HEK293 (cell line): ENCODE measurements at regions not wholly inside any gene's neighbourhood (a gene's known extent, or its start where the extent isn't known, plus 50 kb on each side); places are given as distances from the start of the nearest gene placed in this dataset.
A peak's percentile ranks its signal among the peaks of the same experiment; 100 is the strongest.

Experiments used
- CTCF ChIA-PET: fragments of 350-600 bp; formaldehyde crosslinking; extraction: SDS; loops from one replicate; lab custom pipeline; 2021; ENCODE audit warnings: antibody characterized with exemption; lab: Yijun Ruan, JAX
- POLR2A ChIA-PET: fragments of 300-600 bp; formaldehyde crosslinking; extraction: SDS; loops from one replicate; lab custom pipeline; 2020; ENCODE audit warnings: antibody characterized with exemption, inconsistent platforms; lab: Yijun Ruan, JAX
- H3K27ac ChIP-seq: fragments of 200-500 bp; sonication (Bioruptor generic); 2 replicates; pipeline ENCODE4 v1.5.1; 2014; ENCODE audit warnings: low read depth, low read length, control low read depth, inconsistent platforms; ENCODE audit errors: extremely low read depth
- H3K36me3 ChIP-seq, 2 experiments: fragments of 200-500 bp in 1 of 2; sonication (Bioruptor generic) in 1 of 2; 1 replicate in 1 of 2; 2 replicates in 1 of 2; pipeline ENCODE4 v1.5.1; 2014 to 2017; ENCODE audit warnings: inconsistent platforms in 2 of 2, low read length in 2 of 2; ENCODE audit not compliant: control insufficient read depth in 2 of 2, insufficient read depth in 1 of 2
- H3K4me1 ChIP-seq: fragments of 200-500 bp; sonication (Bioruptor generic); 2 replicates; pipeline ENCODE4 v1.5.1; 2014; ENCODE audit warnings: mild to moderate bottlenecking, low read length, inconsistent platforms; ENCODE audit not compliant: control insufficient read depth, insufficient read depth
- H3K4me3 ChIP-seq: 2 replicates; pipeline ENCODE4 v1.5.1; 2011; ENCODE audit warnings: low read depth, mild to moderate bottlenecking, control low read depth, low read length, moderate library complexity
- H3K9me3 ChIP-seq: fragments of 200-500 bp; sonication (Bioruptor generic); 2 replicates; pipeline ENCODE4 v1.5.1; 2014; ENCODE audit warnings: low read depth, low read length, inconsistent platforms; ENCODE audit not compliant: control insufficient read depth, insufficient read depth
- GFI1B ChIP-seq: fragments of 450-650 bp; formaldehyde crosslinking; IDR thresholded peaks from 2 replicates; pipeline ENCODE4 v1.5.1; 2016; ENCODE audit warnings: missing biosample characterization, missing genetic modification characterization
- ZNF19 ChIP-seq: fragments of 450-650 bp; formaldehyde crosslinking; IDR thresholded peaks from 2 replicates; pipeline ENCODE4; 2016; ENCODE audit warnings: missing biosample characterization, missing genetic modification characterization, low read depth
- ZNF23 ChIP-seq: fragments of 450-650 bp; formaldehyde crosslinking; IDR thresholded peaks from 2 replicates; pipeline ENCODE4 v1.5.1; 2016; ENCODE audit warnings: missing biosample characterization, missing genetic modification characterization, borderline replicate concordance
- ZNF514 ChIP-seq: fragments of 450-650 bp; formaldehyde crosslinking; IDR thresholded peaks from 2 replicates; pipeline ENCODE4 v1.5.1; 2016; ENCODE audit warnings: missing biosample characterization, missing genetic modification characterization
- ZNF530 ChIP-seq: fragments of 450-650 bp; formaldehyde crosslinking; IDR thresholded peaks from 2 replicates; pipeline ENCODE4 v1.5.1; 2016; ENCODE audit warnings: low read depth, missing biosample characterization, missing genetic modification characterization
- ZNF707 ChIP-seq: fragments of 450-650 bp; formaldehyde crosslinking; IDR thresholded peaks from 2 replicates; pipeline ENCODE4 v1.5.1; 2016; ENCODE audit warnings: missing biosample characterization, missing genetic modification characterization
- ZNF747 ChIP-seq: fragments of 450-650 bp; formaldehyde crosslinking; IDR thresholded peaks from 2 replicates; pipeline ENCODE4 v1.5.1; 2016; ENCODE audit warnings: missing biosample characterization, missing genetic modification characterization
- ZNF768 ChIP-seq: fragments of 450-650 bp; formaldehyde crosslinking; IDR thresholded peaks from 2 replicates; pipeline ENCODE4 v1.5.1; 2018; ENCODE audit warnings: missing biosample characterization, mild to moderate bottlenecking, missing genetic modification characterization
- ZNF776 ChIP-seq: fragments of 450-650 bp; formaldehyde crosslinking; IDR thresholded peaks from 2 replicates; pipeline ENCODE4 v1.5.0; 2017; ENCODE audit warnings: missing biosample characterization, missing genetic modification characterization, borderline replicate concordance
- ZNF785 ChIP-seq: fragments of 450-650 bp; formaldehyde crosslinking; IDR thresholded peaks from 2 replicates; pipeline ENCODE4 v1.5.1; 2016; ENCODE audit warnings: missing biosample characterization, missing genetic modification characterization
- TF ChIP-seq, protein P1 (sequence below): fragments of 450-650 bp; formaldehyde crosslinking; IDR thresholded peaks from 2 replicates; pipeline ENCODE4 v1.5.1; 2016; ENCODE audit warnings: missing biosample characterization, missing genetic modification characterization, low read depth
- TF ChIP-seq, protein P2 (sequence below): fragments of 450-650 bp; formaldehyde crosslinking; IDR thresholded peaks from 2 replicates; pipeline ENCODE4 v1.5.1; 2016; ENCODE audit warnings: missing biosample characterization, missing genetic modification characterization
- TF ChIP-seq, protein P3 (sequence below): fragments of 450-650 bp; formaldehyde crosslinking; IDR thresholded peaks from 2 replicates; pipeline ENCODE4 v1.5.1; 2016; ENCODE audit warnings: missing biosample characterization, missing genetic modification characterization
- TF ChIP-seq, protein P4 (sequence below): fragments of 450-650 bp; formaldehyde crosslinking; IDR thresholded peaks from 2 replicates; pipeline ENCODE4 v1.5.1; 2016; ENCODE audit warnings: missing biosample characterization, missing genetic modification characterization
- TF ChIP-seq, protein P5 (sequence below): fragments of 450-650 bp; formaldehyde crosslinking; IDR thresholded peaks from 2 replicates; pipeline ENCODE4 v1.5.1; 2016; ENCODE audit warnings: missing biosample characterization, missing genetic modification characterization
- TF ChIP-seq, protein P6 (sequence below): fragments of 450-650 bp; formaldehyde crosslinking; IDR thresholded peaks from 2 replicates; pipeline ENCODE4 v1.5.1; 2016; ENCODE audit warnings: missing biosample characterization, missing genetic modification characterization, borderline replicate concordance

DNA sequence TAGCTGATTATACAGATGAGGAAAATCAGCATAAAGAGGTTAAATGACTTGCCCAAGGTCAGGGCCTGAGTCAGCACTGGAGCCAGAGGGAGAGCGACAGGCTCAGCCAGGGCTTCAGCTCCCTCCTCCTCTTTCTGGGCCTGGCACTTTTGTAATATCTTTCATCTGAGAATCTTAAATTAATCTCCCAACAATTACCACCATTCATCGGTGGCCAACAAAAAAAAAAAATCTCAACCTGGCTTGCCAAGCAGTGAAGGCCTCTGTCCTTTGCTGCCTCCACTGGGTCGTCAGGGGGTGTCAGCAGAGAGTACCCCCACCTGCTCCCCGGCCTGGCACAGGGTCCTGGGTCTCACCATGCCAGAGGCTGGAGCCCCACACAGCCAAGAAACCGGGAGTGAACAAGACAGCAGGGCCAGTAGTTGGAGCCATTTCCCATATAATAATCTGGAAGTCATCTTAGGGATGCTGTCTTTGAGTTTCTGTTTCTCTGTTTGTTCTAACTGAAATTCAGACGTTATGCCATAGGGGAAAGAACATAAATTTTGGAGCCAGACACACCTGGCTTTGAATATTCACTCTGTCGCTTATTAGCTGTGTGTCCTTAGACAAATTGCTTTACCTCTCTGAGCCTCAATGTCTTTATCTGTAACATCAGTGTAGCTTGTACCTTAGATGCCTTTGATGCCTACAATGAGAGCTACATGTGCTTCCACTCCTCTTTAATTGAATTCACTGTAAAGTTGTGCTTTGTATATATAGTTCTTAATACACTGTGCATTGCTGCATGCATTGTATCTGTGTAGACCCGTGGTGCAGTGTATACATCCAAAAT, 299.9 kb upstream of the MSX2 start:
- CTCF ChIA-PET: interaction anchor here (0.8 to 6.4 kb wide), 3 partner anchors 125 to 369 kb away, joined by 3 to 58 read pairs (median 3); no protein-coding TSS in a partner anchor
- peak overlapping the region; percentile 50; the same call in 1 of the 2 replicates for H3K27ac ChIP-seq
- no peaks in the 10 kb centered on the region for H3K9me3 ChIP-seq
- no peaks in the 10 kb centered on the region for H3K36me3 ChIP-seq
- no peak overlapping the region for H3K4me3 ChIP-seq
- POLR2A ChIA-PET: interaction anchor here (0.6 kb wide), 1 partner anchor 300 kb away, joined by 7 read pairs; the partner anchor contains the start of gene MSX2
- peaks cover 11% of the 10 kb centered on the region for H3K4me1 ChIP-seq
- TF ChIP-seq ZNF707 (tag by site-specific recombination) (no peak), ZNF768 (tag by site-specific recombination) (peak; percentile 86; the same call in 1 of the 2 replicates), ZNF530 (tag by site-specific recombination) (no peak), ZNF747 (tag by site-specific recombination) (no peak), ZNF514 (tag by site-specific recombination) (no peak), ZNF23 (no peak), GFI1B (no peak), ZNF19 (tag by site-specific recombination) (no peak), ZNF776 (no peak), ZNF785 (tag by site-specific recombination) (no peak)
- TF ChIP-seq, protein P1, sequence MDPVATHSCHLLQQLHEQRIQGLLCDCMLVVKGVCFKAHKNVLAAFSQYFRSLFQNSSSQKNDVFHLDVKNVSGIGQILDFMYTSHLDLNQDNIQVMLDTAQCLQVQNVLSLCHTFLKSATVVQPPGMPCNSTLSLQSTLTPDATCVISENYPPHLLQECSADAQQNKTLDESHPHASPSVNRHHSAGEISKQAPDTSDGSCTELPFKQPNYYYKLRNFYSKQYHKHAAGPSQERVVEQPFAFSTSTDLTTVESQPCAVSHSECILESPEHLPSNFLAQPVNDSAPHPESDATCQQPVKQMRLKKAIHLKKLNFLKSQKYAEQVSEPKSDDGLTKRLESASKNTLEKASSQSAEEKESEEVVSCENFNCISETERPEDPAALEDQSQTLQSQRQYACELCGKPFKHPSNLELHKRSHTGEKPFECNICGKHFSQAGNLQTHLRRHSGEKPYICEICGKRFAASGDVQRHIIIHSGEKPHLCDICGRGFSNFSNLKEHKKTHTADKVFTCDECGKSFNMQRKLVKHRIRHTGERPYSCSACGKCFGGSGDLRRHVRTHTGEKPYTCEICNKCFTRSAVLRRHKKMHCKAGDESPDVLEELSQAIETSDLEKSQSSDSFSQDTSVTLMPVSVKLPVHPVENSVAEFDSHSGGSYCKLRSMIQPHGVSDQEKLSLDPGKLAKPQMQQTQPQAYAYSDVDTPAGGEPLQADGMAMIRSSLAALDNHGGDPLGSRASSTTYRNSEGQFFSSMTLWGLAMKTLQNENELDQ (tag by site-specific recombination): no peak
- TF ChIP-seq, protein P2, sequence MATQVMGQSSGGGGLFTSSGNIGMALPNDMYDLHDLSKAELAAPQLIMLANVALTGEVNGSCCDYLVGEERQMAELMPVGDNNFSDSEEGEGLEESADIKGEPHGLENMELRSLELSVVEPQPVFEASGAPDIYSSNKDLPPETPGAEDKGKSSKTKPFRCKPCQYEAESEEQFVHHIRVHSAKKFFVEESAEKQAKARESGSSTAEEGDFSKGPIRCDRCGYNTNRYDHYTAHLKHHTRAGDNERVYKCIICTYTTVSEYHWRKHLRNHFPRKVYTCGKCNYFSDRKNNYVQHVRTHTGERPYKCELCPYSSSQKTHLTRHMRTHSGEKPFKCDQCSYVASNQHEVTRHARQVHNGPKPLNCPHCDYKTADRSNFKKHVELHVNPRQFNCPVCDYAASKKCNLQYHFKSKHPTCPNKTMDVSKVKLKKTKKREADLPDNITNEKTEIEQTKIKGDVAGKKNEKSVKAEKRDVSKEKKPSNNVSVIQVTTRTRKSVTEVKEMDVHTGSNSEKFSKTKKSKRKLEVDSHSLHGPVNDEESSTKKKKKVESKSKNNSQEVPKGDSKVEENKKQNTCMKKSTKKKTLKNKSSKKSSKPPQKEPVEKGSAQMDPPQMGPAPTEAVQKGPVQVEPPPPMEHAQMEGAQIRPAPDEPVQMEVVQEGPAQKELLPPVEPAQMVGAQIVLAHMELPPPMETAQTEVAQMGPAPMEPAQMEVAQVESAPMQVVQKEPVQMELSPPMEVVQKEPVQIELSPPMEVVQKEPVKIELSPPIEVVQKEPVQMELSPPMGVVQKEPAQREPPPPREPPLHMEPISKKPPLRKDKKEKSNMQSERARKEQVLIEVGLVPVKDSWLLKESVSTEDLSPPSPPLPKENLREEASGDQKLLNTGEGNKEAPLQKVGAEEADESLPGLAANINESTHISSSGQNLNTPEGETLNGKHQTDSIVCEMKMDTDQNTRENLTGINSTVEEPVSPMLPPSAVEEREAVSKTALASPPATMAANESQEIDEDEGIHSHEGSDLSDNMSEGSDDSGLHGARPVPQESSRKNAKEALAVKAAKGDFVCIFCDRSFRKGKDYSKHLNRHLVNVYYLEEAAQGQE (tag by site-specific recombination): peak; percentile 86
- TF ChIP-seq, protein P3, sequence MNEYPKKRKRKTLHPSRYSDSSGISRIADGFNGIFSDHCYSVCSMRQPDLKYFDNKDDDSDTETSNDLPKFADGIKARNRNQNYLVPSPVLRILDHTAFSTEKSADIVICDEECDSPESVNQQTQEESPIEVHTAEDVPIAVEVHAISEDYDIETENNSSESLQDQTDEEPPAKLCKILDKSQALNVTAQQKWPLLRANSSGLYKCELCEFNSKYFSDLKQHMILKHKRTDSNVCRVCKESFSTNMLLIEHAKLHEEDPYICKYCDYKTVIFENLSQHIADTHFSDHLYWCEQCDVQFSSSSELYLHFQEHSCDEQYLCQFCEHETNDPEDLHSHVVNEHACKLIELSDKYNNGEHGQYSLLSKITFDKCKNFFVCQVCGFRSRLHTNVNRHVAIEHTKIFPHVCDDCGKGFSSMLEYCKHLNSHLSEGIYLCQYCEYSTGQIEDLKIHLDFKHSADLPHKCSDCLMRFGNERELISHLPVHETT: no peak
- TF ChIP-seq, protein P4, sequence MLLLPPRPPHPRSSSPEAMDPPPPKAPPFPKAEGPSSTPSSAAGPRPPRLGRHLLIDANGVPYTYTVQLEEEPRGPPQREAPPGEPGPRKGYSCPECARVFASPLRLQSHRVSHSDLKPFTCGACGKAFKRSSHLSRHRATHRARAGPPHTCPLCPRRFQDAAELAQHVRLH: peak; percentile 33; the same call in 1 of the 2 replicates
- TF ChIP-seq, protein P5, sequence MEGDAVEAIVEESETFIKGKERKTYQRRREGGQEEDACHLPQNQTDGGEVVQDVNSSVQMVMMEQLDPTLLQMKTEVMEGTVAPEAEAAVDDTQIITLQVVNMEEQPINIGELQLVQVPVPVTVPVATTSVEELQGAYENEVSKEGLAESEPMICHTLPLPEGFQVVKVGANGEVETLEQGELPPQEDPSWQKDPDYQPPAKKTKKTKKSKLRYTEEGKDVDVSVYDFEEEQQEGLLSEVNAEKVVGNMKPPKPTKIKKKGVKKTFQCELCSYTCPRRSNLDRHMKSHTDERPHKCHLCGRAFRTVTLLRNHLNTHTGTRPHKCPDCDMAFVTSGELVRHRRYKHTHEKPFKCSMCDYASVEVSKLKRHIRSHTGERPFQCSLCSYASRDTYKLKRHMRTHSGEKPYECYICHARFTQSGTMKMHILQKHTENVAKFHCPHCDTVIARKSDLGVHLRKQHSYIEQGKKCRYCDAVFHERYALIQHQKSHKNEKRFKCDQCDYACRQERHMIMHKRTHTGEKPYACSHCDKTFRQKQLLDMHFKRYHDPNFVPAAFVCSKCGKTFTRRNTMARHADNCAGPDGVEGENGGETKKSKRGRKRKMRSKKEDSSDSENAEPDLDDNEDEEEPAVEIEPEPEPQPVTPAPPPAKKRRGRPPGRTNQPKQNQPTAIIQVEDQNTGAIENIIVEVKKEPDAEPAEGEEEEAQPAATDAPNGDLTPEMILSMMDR: 0 out of 2 replicates have a peak, but pooled peaks have one; percentile 9
- TF ChIP-seq, protein P6, sequence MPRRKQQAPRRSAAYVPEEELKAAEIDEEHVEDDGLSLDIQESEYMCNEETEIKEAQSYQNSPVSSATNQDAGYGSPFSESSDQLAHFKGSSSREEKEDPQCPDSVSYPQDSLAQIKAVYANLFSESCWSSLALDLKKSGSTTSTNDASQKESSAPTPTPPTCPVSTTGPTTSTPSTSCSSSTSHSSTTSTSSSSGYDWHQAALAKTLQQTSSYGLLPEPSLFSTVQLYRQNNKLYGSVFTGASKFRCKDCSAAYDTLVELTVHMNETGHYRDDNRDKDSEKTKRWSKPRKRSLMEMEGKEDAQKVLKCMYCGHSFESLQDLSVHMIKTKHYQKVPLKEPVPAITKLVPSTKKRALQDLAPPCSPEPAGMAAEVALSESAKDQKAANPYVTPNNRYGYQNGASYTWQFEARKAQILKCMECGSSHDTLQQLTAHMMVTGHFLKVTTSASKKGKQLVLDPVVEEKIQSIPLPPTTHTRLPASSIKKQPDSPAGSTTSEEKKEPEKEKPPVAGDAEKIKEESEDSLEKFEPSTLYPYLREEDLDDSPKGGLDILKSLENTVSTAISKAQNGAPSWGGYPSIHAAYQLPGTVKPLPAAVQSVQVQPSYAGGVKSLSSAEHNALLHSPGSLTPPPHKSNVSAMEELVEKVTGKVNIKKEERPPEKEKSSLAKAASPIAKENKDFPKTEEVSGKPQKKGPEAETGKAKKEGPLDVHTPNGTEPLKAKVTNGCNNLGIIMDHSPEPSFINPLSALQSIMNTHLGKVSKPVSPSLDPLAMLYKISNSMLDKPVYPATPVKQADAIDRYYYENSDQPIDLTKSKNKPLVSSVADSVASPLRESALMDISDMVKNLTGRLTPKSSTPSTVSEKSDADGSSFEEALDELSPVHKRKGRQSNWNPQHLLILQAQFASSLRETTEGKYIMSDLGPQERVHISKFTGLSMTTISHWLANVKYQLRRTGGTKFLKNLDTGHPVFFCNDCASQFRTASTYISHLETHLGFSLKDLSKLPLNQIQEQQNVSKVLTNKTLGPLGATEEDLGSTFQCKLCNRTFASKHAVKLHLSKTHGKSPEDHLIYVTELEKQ (tag by site-specific recombination): no peak
